ENCODE measurements at regions not wholly inside any gene's neighbourhood (a gene's known extent, or its start where the extent isn't known, plus 50 kb on each side); places are given as distances from the start of the nearest gene placed in this dataset.

GRCh38 chr4:120395746-120396145 is 329.1 kb upstream of the MAD2L1 start:
- H3K4me2 ChIP-seq (replicated peaks; ENCODE audit: extremely low read depth, low read length, poor library complexity, severe bottlenecking), result no peak overlapping the region
- H4K20me1 ChIP-seq (ENCODE audit: insufficient read depth, low read length), result no peaks in the 10 kb centered on the region
- no peaks in the 10 kb centered on the region for H3K27me3 ChIP-seq (ENCODE audit: control insufficient read depth in 2 of 2, insufficient read depth in 2 of 2, low read length in 2 of 2)
- H3K79me2 ChIP-seq (ENCODE audit: insufficient read depth, low read length), result no peaks in the 10 kb centered on the region
- DNase-seq, result no peak
- H3K4me1 ChIP-seq (ENCODE audit: control insufficient read depth in 1 of 2, insufficient read depth in 2 of 2, low read length in 2 of 2), result no peaks in the 10 kb centered on the region
- no peak overlapping the region for H2AFZ ChIP-seq (ENCODE audit: insufficient read depth, low read depth, low read length, poor library complexity, severe bottlenecking)
- H3K36me3 ChIP-seq (replicated peaks in 1 of 2; ENCODE audit: control insufficient read depth in 1 of 2, insufficient read depth in 2 of 2, low read length in 2 of 2), result no peaks in the 10 kb centered on the region
- H3K27ac ChIP-seq (ENCODE audit: low read depth in 1 of 2, low read length in 2 of 2), result no peak overlapping the region
- Mint-ChIP-seq H3K27me3 (ENCODE audit: low read depth in 3 of 3) (no peaks in the 10 kb centered on the region), H3K4me1 (no peaks in the 10 kb centered on the region), H3K27ac (no peak overlapping the region), H3K9me3 (peaks cover 0 to 10% (median 1%) of the 10 kb centered on the region in 7 donors), H3K36me3 (no peaks in the 10 kb centered on the region), H3K4me3 (no peak overlapping the region)
- intact Hi-C loops (cut with micrococcal nuclease), result no loop called here
- 79% methylated on average over 2 of the region's 3 CpGs for WGBS (ENCODE audit: insufficient coverage)
- no peak overlapping the region for H3K9ac ChIP-seq (ENCODE audit: insufficient read depth, low read length, poor library complexity, severe bottlenecking)
- TF ChIP-seq, protein P1, sequence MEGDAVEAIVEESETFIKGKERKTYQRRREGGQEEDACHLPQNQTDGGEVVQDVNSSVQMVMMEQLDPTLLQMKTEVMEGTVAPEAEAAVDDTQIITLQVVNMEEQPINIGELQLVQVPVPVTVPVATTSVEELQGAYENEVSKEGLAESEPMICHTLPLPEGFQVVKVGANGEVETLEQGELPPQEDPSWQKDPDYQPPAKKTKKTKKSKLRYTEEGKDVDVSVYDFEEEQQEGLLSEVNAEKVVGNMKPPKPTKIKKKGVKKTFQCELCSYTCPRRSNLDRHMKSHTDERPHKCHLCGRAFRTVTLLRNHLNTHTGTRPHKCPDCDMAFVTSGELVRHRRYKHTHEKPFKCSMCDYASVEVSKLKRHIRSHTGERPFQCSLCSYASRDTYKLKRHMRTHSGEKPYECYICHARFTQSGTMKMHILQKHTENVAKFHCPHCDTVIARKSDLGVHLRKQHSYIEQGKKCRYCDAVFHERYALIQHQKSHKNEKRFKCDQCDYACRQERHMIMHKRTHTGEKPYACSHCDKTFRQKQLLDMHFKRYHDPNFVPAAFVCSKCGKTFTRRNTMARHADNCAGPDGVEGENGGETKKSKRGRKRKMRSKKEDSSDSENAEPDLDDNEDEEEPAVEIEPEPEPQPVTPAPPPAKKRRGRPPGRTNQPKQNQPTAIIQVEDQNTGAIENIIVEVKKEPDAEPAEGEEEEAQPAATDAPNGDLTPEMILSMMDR (IDR thresholded peaks at IDR 0.05), result no peak
- no peak overlapping the region for H3K4me3 ChIP-seq (replicated peaks in 1 of 3; ENCODE audit: low read depth in 2 of 3, low read length in 3 of 3)
- peaks cover 5 to 6% of the 10 kb centered on the region in 2 donors for H3K9me3 ChIP-seq (replicated peaks in 1 of 2; ENCODE audit: control insufficient read depth in 1 of 2, insufficient read depth in 1 of 2, low read length in 2 of 2)

DNA sequence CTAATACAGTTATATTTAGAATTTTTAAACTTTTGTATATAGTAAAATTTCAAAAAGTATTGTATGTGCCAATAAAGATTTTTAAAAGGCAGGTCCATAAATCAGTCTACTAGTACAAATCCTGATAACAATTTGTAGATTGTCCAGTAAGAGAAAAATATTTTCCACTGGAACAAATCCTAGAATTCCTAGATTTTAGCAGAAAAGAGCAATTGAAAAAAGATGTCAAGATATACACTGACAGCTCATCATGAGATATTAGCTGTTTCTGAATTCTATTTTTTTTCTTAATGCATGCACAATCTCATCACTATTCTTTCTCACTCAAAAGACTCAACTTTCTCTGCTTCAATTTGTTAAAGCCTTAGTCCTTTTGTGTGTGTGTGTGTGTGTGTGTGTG is 289.2 kb upstream of the MAD2L1 start:
- intact Hi-C loops (cut with micrococcal nuclease), result no loop called here
- no peak for DNase-seq
- H3K27me3 Mint-ChIP-seq (ENCODE audit: low read depth in 3 of 3), result peaks cover 0 to 1% (median 0%) of the 10 kb centered on the region in 3 donors
- no peak overlapping the region for H3K4me2 ChIP-seq (replicated peaks; ENCODE audit: extremely low read depth, low read length, poor library complexity, severe bottlenecking)
- H3K36me3 ChIP-seq (replicated peaks in 1 of 2; ENCODE audit: control insufficient read depth in 1 of 2, insufficient read depth in 2 of 2, low read length in 2 of 2), result no peaks in the 10 kb centered on the region
- no peaks in the 10 kb centered on the region for H3K36me3 Mint-ChIP-seq
- H3K79me2 ChIP-seq (ENCODE audit: insufficient read depth, low read length), result no peaks in the 10 kb centered on the region
- H3K9me3 Mint-ChIP-seq, result peaks cover 0 to 2% (median 0%) of the 10 kb centered on the region in 7 donors
- H3K9me3 ChIP-seq (replicated peaks in 1 of 2; ENCODE audit: control insufficient read depth in 1 of 2, insufficient read depth in 1 of 2, low read length in 2 of 2), result no peaks in the 10 kb centered on the region
- no peaks in the 10 kb centered on the region for H3K27me3 ChIP-seq (ENCODE audit: control insufficient read depth in 2 of 2, insufficient read depth in 2 of 2, low read length in 2 of 2)
- H3K4me3 ChIP-seq (replicated peaks in 1 of 3; ENCODE audit: low read depth in 2 of 3, low read length in 3 of 3), result no peak overlapping the region
- H4K20me1 ChIP-seq (ENCODE audit: insufficient read depth, low read length), result no peaks in the 10 kb centered on the region
- H3K4me1 Mint-ChIP-seq, result no peaks in the 10 kb centered on the region
- H3K27ac Mint-ChIP-seq, result no peak overlapping the region
- no peak overlapping the region for H3K27ac ChIP-seq (ENCODE audit: low read depth in 1 of 2, low read length in 2 of 2)
- H2AFZ ChIP-seq (ENCODE audit: insufficient read depth, low read depth, low read length, poor library complexity, severe bottlenecking), result no peak overlapping the region
- no peak overlapping the region for H3K9ac ChIP-seq (ENCODE audit: insufficient read depth, low read length, poor library complexity, severe bottlenecking)
- H3K4me3 Mint-ChIP-seq, result no peak overlapping the region
- TF ChIP-seq, protein P1 (IDR thresholded peaks at IDR 0.05), result no peak
- no peaks in the 10 kb centered on the region for H3K4me1 ChIP-seq (ENCODE audit: control insufficient read depth in 1 of 2, insufficient read depth in 2 of 2, low read length in 2 of 2)
